ENCODE measurements at regions not wholly inside any gene's neighbourhood (a gene's known extent, or its start where the extent isn't known, plus 50 kb on each side); places are given as distances from the start of the nearest gene placed in this dataset.

DNA sequence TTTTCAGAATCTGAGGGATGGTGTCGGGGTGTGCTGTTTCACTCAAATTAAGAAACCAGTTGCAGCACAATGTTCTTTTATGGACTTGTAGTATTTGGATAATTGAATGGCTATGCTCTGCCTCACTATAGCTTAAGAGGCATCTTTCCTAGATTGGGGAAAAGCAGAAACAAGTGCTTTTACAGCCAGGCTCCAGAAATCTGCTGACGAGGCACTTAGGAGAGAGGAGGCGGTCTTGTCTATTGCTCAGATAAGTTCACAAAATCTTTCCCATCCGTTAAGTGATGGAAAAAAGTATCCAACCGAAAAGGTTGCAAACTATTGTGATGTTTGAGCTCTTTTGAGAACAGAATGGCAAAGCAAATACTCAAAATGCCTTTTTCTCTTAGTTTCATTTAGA lies 336.1 kb upstream of the RARB start:
- TF ChIP-seq MYC (IDR thresholded peaks at IDR 0.05; ENCODE audit: low read depth, low read length) = no peak
- TF ChIP-seq, protein P1, sequence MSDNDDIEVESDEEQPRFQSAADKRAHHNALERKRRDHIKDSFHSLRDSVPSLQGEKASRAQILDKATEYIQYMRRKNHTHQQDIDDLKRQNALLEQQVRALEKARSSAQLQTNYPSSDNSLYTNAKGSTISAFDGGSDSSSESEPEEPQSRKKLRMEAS (IDR thresholded peaks at IDR 0.05; ENCODE audit: low read depth, low read length) = no peak
- TF ChIP-seq, protein P2, sequence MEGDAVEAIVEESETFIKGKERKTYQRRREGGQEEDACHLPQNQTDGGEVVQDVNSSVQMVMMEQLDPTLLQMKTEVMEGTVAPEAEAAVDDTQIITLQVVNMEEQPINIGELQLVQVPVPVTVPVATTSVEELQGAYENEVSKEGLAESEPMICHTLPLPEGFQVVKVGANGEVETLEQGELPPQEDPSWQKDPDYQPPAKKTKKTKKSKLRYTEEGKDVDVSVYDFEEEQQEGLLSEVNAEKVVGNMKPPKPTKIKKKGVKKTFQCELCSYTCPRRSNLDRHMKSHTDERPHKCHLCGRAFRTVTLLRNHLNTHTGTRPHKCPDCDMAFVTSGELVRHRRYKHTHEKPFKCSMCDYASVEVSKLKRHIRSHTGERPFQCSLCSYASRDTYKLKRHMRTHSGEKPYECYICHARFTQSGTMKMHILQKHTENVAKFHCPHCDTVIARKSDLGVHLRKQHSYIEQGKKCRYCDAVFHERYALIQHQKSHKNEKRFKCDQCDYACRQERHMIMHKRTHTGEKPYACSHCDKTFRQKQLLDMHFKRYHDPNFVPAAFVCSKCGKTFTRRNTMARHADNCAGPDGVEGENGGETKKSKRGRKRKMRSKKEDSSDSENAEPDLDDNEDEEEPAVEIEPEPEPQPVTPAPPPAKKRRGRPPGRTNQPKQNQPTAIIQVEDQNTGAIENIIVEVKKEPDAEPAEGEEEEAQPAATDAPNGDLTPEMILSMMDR (IDR thresholded peaks at IDR 0.05; ENCODE audit: low read depth, low read length) = no peak
- TF ChIP-seq POLR2A (IDR thresholded peaks at IDR 0.05; ENCODE audit: extremely low read depth, insufficient read length) = no peak
- DNase-seq (ENCODE audit: low read depth) = no peak
- no peak overlapping the region for H3K4me3 ChIP-seq (ENCODE audit: low read depth, low read length)

DNA sequence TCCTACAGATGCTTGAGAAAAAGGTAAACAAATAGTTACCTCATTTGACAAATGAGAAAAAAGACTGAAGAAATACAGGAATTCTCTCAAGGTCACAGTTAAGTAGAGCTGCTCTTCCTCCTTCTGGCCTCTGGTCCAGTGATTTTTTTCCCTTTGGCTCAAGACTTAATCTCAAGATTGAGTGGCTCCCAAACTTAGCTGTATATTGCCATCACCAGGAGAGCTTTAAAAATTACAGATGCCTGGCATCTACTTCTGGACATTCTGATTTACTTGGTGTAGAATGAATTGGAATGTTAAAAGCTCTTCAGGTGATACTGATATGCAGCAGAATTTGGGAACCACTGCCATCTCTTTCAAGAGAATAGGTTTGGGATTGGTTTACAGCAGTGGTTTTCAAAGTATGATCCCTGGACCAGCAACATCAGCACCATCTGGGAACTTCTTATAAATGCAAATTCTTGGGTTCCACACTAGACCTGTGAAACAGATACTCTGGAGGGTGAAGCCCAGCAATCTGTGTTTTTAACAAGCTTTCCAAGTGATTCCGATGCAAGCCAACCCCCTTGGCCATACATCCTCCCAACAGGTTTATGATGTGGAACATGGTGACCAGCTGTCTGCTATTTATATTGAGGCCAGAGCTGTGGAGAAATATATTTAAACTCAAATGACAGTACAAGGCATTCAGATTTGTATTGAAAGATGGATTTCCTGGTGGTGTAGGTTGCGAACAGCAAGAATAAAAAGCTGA lies 333.0 kb upstream of the RARB start:
- H3K4me3 ChIP-seq (ENCODE audit: low read depth, low read length) = no peak overlapping the region
- no peak for DNase-seq (ENCODE audit: low read depth)
- no peak for TF ChIP-seq POLR2A (IDR thresholded peaks at IDR 0.05; ENCODE audit: extremely low read depth, insufficient read length)
- TF ChIP-seq, protein P1 (IDR thresholded peaks at IDR 0.05; ENCODE audit: low read depth, low read length) = no peak

DNA sequence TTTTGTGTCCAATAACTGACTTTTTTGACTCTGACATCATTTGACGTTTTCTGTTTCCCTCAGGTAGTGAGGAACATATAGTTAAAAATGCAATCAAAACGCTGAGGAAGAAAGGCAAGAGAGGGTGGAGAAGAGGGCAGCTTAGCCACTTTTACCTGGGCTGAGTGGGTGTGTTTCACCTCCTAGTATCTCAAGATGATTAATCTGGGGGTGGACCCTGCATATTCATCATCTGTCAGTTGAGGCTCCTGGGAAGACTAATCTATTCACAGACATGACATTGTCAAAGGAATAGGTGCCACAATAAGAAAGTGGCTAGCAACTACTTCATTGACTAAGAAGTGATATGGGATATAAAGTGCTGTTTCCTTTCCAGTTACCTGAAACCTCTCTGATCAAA lies 331.5 kb upstream of the RARB start:
- no peak for DNase-seq (ENCODE audit: low read depth)
- H3K4me3 ChIP-seq (ENCODE audit: low read depth, low read length) = no peak overlapping the region
- TF ChIP-seq, protein P2 (IDR thresholded peaks at IDR 0.05; ENCODE audit: low read depth, low read length) = no peak
- TF ChIP-seq MYC (IDR thresholded peaks at IDR 0.05; ENCODE audit: low read depth, low read length) = no peak
- TF ChIP-seq POLR2A (IDR thresholded peaks at IDR 0.05; ENCODE audit: extremely low read depth, insufficient read length) = no peak

DNA sequence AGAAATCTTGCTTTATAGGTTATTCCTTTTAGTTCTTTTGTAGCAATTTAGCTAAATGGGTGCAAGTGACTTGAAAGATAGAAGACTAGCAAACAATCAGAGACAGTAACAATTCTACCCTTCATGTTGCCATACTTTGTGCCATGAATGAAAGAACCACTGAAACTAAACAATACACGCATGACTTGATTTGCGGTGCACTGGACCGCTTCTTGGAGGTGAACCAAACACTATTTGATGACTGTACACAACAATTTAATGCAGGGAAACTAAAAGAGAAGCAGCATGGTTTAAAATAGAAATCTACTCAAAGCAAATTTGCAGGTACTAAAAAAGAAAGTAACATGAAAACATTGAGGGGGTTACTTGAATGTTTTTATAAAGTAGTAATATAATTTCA lies 331.0 kb upstream of the RARB start:
- no peak for DNase-seq (ENCODE audit: low read depth)

DNA sequence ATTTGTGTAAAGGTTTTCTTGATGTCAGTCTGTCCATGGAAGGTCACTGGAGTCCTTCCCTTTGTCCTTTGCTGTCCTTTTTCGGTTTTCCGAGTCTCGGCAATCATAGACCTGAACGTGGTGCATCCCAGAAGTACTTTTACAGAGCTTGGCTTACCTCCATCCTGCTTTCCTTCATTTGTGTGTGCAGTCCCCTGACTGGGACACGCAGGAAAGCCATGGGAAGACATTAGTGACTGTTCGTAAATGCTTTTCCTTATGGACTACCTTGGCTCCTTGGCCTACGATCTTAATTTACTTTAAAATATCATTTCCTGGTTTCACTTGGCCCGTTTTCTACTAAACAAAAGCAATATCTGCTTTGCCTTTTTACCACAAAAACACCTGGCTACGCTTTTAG lies 328.4 kb upstream of the RARB start:
- DNase-seq (ENCODE audit: low read depth) = no peak
- no peak for TF ChIP-seq POLR2A (IDR thresholded peaks at IDR 0.05; ENCODE audit: extremely low read depth, insufficient read length)
- TF ChIP-seq, protein P1 (IDR thresholded peaks at IDR 0.05; ENCODE audit: low read depth, low read length) = no peak
- TF ChIP-seq MYC (IDR thresholded peaks at IDR 0.05; ENCODE audit: low read depth, low read length) = no peak
- TF ChIP-seq, protein P2 (IDR thresholded peaks at IDR 0.05; ENCODE audit: low read depth, low read length) = no peak
- H3K4me3 ChIP-seq (ENCODE audit: low read depth, low read length) = no peak overlapping the region

More for the DNA sequence above, 331.0 kb upstream of the RARB start:
- no peak overlapping the region for H3K4me3 ChIP-seq (ENCODE audit: low read depth, low read length)
- TF ChIP-seq MYC (IDR thresholded peaks at IDR 0.05; ENCODE audit: low read depth, low read length) (no peak), POLR2A (IDR thresholded peaks at IDR 0.05; ENCODE audit: extremely low read depth, insufficient read length) (no peak)
- TF ChIP-seq, protein P2 (IDR thresholded peaks at IDR 0.05; ENCODE audit: low read depth, low read length) = no peak

DNA sequence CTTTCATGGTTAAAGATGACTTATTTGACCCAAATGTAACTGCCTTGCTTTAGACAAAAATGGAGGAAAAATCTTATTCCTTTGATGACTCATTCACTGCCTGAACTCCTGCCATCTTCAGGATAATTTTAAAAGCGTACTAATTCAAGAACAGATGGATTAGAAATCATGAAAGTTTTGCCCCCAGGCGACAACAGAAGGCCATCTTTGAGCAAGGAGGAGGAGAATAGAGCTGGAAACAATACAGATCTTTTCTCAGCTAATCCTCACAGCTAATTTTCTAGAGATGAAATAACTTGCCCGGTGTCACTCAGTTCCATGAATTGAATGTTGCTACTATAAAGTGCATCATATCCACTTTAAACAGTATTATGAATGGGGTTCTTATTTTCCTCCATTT lies 324.7 kb upstream of the RARB start:
- no peak for DNase-seq (ENCODE audit: low read depth)
- no peak overlapping the region for H3K4me3 ChIP-seq (ENCODE audit: low read depth, low read length)
- TF ChIP-seq MYC (IDR thresholded peaks at IDR 0.05; ENCODE audit: low read depth, low read length) = no peak
- TF ChIP-seq, protein P1 (IDR thresholded peaks at IDR 0.05; ENCODE audit: low read depth, low read length) = no peak
- TF ChIP-seq POLR2A (IDR thresholded peaks at IDR 0.05; ENCODE audit: extremely low read depth, insufficient read length) = no peak
- TF ChIP-seq, protein P2 (IDR thresholded peaks at IDR 0.05; ENCODE audit: low read depth, low read length) = no peak

Data from NB4 (cell line).